ENCODE measurements at regions not wholly inside any gene's neighbourhood (a gene's known extent, or its start where the extent isn't known, plus 50 kb on each side); places are given as distances from the start of the nearest gene placed in this dataset.

DNA sequence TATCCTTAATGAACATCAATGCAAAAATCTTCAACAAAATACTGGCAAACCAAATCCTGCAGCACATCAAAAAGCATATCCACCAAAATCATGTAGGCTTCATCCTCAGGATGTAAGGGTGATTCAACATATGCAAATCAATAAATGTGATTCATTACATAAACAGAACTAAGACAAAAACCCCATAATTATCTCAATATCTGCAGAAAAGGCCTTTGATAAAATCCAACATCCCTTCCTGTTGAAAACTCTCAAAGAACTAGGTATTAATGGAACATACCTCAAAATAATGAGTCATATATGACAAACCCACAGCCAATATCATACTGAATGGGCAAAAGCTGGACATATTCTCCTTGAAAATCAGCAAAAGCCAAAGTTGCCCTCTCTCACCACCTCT is 54.6 kb upstream of the DEPDC1 start:
- Histone ChIP-seq H3K27ac (no peak overlapping the region), H3K4me3 (no peak overlapping the region), H3K36me3 (no peaks in the 10 kb centered on the region), H3K27me3 (no peaks in the 10 kb centered on the region), H3K4me1 (ENCODE audit: low read depth) (no peaks in the 10 kb centered on the region), H3K9me3 (ENCODE audit: low read depth) (no peaks in the 10 kb centered on the region)
- DNase-seq (ENCODE audit: low read depth in 1 of 2, low spot score in 1 of 2) = no peak
- TF ChIP-seq, protein P1, sequence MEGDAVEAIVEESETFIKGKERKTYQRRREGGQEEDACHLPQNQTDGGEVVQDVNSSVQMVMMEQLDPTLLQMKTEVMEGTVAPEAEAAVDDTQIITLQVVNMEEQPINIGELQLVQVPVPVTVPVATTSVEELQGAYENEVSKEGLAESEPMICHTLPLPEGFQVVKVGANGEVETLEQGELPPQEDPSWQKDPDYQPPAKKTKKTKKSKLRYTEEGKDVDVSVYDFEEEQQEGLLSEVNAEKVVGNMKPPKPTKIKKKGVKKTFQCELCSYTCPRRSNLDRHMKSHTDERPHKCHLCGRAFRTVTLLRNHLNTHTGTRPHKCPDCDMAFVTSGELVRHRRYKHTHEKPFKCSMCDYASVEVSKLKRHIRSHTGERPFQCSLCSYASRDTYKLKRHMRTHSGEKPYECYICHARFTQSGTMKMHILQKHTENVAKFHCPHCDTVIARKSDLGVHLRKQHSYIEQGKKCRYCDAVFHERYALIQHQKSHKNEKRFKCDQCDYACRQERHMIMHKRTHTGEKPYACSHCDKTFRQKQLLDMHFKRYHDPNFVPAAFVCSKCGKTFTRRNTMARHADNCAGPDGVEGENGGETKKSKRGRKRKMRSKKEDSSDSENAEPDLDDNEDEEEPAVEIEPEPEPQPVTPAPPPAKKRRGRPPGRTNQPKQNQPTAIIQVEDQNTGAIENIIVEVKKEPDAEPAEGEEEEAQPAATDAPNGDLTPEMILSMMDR (IDR thresholded peaks at IDR 0.05; ENCODE audit: low read depth, low read length) = no peak

DNA sequence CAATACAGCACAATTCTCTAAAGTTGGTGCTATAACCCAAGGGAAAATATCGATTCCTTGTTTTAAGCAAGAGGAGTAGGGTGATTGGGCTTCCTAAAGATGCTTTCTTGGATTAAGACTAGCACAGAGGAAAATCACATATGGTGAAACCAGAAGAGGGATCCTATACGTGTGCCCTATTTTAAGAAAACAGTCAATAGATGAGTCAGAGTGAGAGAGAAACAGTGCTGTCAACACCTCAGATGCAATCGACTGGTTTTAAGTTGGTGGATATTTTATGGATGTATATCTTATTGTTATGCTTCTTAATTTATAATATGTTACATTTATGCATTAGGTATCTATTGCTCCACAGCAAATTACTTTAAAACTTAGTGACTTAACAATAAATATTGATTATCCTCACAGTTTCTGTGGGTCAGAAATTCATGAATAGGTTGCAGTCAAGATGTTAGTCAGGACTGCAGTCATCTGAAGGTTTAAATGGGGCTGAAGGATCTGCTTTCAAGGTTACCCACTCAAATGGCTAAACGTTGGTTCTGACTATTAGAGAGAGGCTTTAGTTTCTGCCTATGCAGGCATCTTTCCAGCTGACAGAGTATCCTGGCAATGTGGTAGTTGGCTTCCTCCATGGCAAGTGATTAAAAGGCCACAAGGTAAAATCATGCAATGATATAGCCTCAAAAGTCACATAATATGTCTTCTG is 61.6 kb upstream of the DEPDC1 start:
- Histone ChIP-seq H3K36me3 (no peaks in the 10 kb centered on the region), H3K27ac (no peak overlapping the region), H3K4me3 (no peak overlapping the region), H3K4me1 (ENCODE audit: low read depth) (no peaks in the 10 kb centered on the region), H3K9me3 (ENCODE audit: low read depth) (no peaks in the 10 kb centered on the region), H3K27me3 (no peaks in the 10 kb centered on the region)
- no peak for DNase-seq (ENCODE audit: low read depth in 1 of 2, low spot score in 1 of 2)
- TF ChIP-seq, protein P1 (IDR thresholded peaks at IDR 0.05; ENCODE audit: low read depth, low read length) = no peak

DNA sequence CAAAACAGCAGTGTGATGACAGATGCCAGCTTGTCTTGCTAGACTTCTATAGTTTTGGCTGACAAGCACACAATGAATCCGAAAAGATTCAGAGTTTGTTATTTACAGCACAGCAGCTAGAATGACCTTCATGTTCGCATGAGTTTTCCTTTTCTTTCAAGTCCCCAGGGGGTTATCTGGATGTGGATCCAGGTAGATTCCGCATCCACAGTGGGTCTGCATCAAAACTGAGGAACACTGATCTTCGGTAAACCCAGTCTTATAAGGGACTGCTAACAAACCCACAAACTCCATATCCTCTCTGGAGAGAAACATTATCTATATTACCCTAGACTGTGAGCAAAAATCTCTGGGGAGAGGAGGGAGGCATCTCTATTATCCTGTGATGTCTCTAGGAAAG is 69.0 kb upstream of the DEPDC1 start:
- Histone ChIP-seq H3K9me3 (ENCODE audit: low read depth) (no peaks in the 10 kb centered on the region), H3K36me3 (no peaks in the 10 kb centered on the region), H3K27me3 (no peaks in the 10 kb centered on the region), H3K4me3 (no peak overlapping the region), H3K4me1 (ENCODE audit: low read depth) (no peaks in the 10 kb centered on the region), H3K27ac (no peak overlapping the region)
- DNase-seq (ENCODE audit: low read depth in 1 of 2, low spot score in 1 of 2) = no peak
- TF ChIP-seq, protein P1 (IDR thresholded peaks at IDR 0.05; ENCODE audit: low read depth, low read length) = no peak

DNA sequence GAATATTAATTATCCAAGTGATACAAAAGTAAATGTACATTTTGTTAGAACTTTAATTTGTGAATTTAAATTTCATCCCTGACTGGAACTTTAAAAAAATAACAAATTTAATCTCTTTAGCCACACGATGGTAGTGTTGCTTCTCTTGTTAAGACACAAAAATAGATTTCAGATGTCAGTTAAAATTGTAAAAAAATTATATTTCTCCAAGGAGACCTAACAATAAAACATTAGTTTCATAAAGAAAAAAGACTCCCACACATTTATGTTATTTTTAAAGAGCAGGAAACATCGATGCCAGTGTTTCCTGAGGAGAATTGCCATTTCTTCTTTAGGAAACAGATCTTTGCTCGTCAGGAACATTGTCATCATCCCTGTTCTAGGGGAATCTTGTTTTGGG is 74.0 kb upstream of the DEPDC1 start:
- Histone ChIP-seq H3K9me3 (ENCODE audit: low read depth) (no peaks in the 10 kb centered on the region), H3K36me3 (no peaks in the 10 kb centered on the region), H3K4me3 (no peak overlapping the region), H3K4me1 (ENCODE audit: low read depth) (no peaks in the 10 kb centered on the region), H3K27ac (no peak overlapping the region), H3K27me3 (no peaks in the 10 kb centered on the region)
- TF ChIP-seq, protein P1 (IDR thresholded peaks at IDR 0.05; ENCODE audit: low read depth, low read length) = no peak
- peak in 1 of 2 donors; percentile 11 for DNase-seq (ENCODE audit: low read depth in 1 of 2, low spot score in 1 of 2)

DNA sequence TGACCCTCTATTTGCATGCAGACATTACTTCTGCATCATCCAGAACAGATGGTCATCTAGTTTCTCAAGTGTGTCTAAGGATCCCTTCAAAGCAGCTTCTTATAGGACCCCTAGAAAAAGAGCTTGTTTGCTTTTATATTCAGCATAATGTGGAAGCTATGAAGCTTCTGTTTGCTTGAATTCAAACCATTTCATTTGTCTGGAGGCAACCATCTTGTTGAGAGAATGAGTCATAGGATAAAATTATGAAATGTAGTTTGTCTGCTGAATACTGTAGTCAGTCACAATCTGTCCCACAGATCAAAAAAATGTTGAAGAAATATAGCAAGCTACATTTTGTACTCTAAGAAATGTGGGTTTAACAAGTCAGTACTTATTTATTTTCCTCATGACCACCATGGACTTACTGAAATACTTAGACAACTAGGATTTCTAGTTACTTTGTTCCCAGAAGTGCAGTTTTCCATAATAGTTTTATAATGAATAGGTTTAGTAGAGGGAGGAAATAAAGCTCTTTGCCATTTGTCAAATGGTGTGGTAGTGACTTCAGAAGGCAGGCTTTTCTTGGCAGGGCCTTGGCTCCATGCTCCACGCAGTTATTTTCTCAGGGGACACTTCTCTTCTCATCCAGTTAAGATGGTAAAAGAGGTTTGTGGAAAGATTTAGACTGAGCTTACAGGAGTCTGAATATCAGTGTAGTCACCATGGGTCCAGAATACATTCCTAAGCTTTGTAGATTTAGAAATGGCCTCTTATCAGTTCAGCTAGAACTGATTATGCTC is 74.8 kb upstream of the DEPDC1 start:
- H3K36me3 ChIP-seq = no peaks in the 10 kb centered on the region
- peak in 1 of 2 donors; percentile 38 for DNase-seq (ENCODE audit: low read depth in 1 of 2, low spot score in 1 of 2)
- TF ChIP-seq, protein P1 (IDR thresholded peaks at IDR 0.05; ENCODE audit: low read depth, low read length) = no peak
- no peak overlapping the region for H3K4me3 ChIP-seq
- H3K4me1 ChIP-seq (ENCODE audit: low read depth) = no peaks in the 10 kb centered on the region
- no peaks in the 10 kb centered on the region for H3K27me3 ChIP-seq
- H3K9me3 ChIP-seq (ENCODE audit: low read depth) = no peaks in the 10 kb centered on the region
- H3K27ac ChIP-seq = no peak overlapping the region

Measured in cardiac muscle cell (in vitro differentiated cells and primary cell).